ENCODE measurements at regions not wholly inside any gene's neighbourhood (a gene's known extent, or its start where the extent isn't known, plus 50 kb on each side); places are given as distances from the start of the nearest gene placed in this dataset.

- Mint-ChIP-seq H3K27ac (no peak overlapping the region), H3K36me3 (no peaks in the 10 kb centered on the region)
These were observed 50.8 kb upstream of the MYLIP start for GRCh38 chr6:16078064-16078463.

GRCh38 chr6:16069671-16070070 lies 59.2 kb upstream of the MYLIP start:
- H3K4me3 ChIP-seq (ENCODE audit: low read depth, low read length): no peak overlapping the region
- ATAC-seq (ENCODE audit: low read depth in 2 of 2) (no peak), DNase-seq (no peak)
- H3K9me3 Mint-ChIP-seq: no peaks in the 10 kb centered on the region
- H3K9me3 ChIP-seq (ENCODE audit: control insufficient read depth in 2 of 2, low read length in 2 of 2): no peaks in the 10 kb centered on the region
- H3K27me3 ChIP-seq (ENCODE audit: control insufficient read depth, insufficient read depth, low read length): peaks cover 2% of the 10 kb centered on the region
- H3K27ac Mint-ChIP-seq: no peak overlapping the region
- H3K4me3 Mint-ChIP-seq: no peak overlapping the region
- no peak overlapping the region for H3K27ac ChIP-seq (ENCODE audit: insufficient read depth, low read length, poor library complexity, severe bottlenecking)
- H3K27me3 Mint-ChIP-seq: peaks cover 9% of the 10 kb centered on the region
- H3K36me3 Mint-ChIP-seq: no peaks in the 10 kb centered on the region
- H3K4me1 Mint-ChIP-seq: peaks cover 0 to 2% (median 0%) of the 10 kb centered on the region in 4 donors
- H3K36me3 ChIP-seq (ENCODE audit: control insufficient read depth, insufficient read depth, low read length): no peaks in the 10 kb centered on the region
- no peaks in the 10 kb centered on the region for H3K4me1 ChIP-seq (ENCODE audit: control insufficient read depth, insufficient read depth, low read length, poor library complexity, severe bottlenecking)

More at GRCh38 chr6:16078064-16078463, 50.8 kb upstream of the MYLIP start:
- H3K36me3 ChIP-seq (ENCODE audit: control insufficient read depth, insufficient read depth, low read length): no peaks in the 10 kb centered on the region
- no peak overlapping the region for H3K4me3 Mint-ChIP-seq
- DNase-seq (no peak), ATAC-seq (ENCODE audit: low read depth in 2 of 2) (no peak)
- H3K9me3 ChIP-seq (ENCODE audit: control insufficient read depth in 2 of 2, low read length in 2 of 2): no peaks in the 10 kb centered on the region
- no peak overlapping the region for H3K4me3 ChIP-seq (ENCODE audit: low read depth, low read length)
- H3K27me3 ChIP-seq (ENCODE audit: control insufficient read depth, insufficient read depth, low read length): peaks cover 4% of the 10 kb centered on the region
- no peaks in the 10 kb centered on the region for H3K4me1 Mint-ChIP-seq
- H3K27ac ChIP-seq (ENCODE audit: insufficient read depth, low read length, poor library complexity, severe bottlenecking): no peak overlapping the region
- no peaks in the 10 kb centered on the region for H3K4me1 ChIP-seq (ENCODE audit: control insufficient read depth, insufficient read depth, low read length, poor library complexity, severe bottlenecking)
- H3K27me3 Mint-ChIP-seq: peaks cover 10% of the 10 kb centered on the region
- no peaks in the 10 kb centered on the region for H3K9me3 Mint-ChIP-seq

- Mint-ChIP-seq H3K9me3 (no peaks in the 10 kb centered on the region), H3K36me3 (no peaks in the 10 kb centered on the region)
- ATAC-seq (ENCODE audit: low read depth in 2 of 2): no peak
These were observed 59.7 kb upstream of the MYLIP start for GRCh38 chr6:16069222-16069621.

GRCh38 chr6:16067568-16067967 lies 61.3 kb upstream of the MYLIP start:
- ATAC-seq (ENCODE audit: low read depth in 2 of 2): no peak
- H3K4me3 Mint-ChIP-seq: no peak overlapping the region
- H3K9me3 ChIP-seq (ENCODE audit: control insufficient read depth in 2 of 2, low read length in 2 of 2): no peaks in the 10 kb centered on the region
- H3K9me3 Mint-ChIP-seq: no peaks in the 10 kb centered on the region
- no peak overlapping the region for H3K4me3 ChIP-seq (ENCODE audit: low read depth, low read length)
- H3K27ac ChIP-seq (ENCODE audit: insufficient read depth, low read length, poor library complexity, severe bottlenecking): no peak overlapping the region
- H3K27me3 Mint-ChIP-seq: peaks cover 4% of the 10 kb centered on the region
- H3K36me3 Mint-ChIP-seq: no peaks in the 10 kb centered on the region
- no peaks in the 10 kb centered on the region for H3K4me1 ChIP-seq (ENCODE audit: control insufficient read depth, insufficient read depth, low read length, poor library complexity, severe bottlenecking)
- H3K4me1 Mint-ChIP-seq: peaks cover 0 to 2% (median 0%) of the 10 kb centered on the region in 4 donors
- H3K27ac Mint-ChIP-seq: no peak overlapping the region
- H3K36me3 ChIP-seq (ENCODE audit: control insufficient read depth, insufficient read depth, low read length): no peaks in the 10 kb centered on the region
- H3K27me3 ChIP-seq (ENCODE audit: control insufficient read depth, insufficient read depth, low read length): peaks cover 2% of the 10 kb centered on the region
- DNase-seq: no peak

More at GRCh38 chr6:16069222-16069621, 59.7 kb upstream of the MYLIP start:
- no peaks in the 10 kb centered on the region for H3K4me1 ChIP-seq (ENCODE audit: control insufficient read depth, insufficient read depth, low read length, poor library complexity, severe bottlenecking)
- no peak overlapping the region for H3K4me3 ChIP-seq (ENCODE audit: low read depth, low read length)
- H3K4me3 Mint-ChIP-seq: no peak overlapping the region
- no peak for DNase-seq
- H3K27ac Mint-ChIP-seq: no peak overlapping the region
- H3K27ac ChIP-seq (ENCODE audit: insufficient read depth, low read length, poor library complexity, severe bottlenecking): no peak overlapping the region
- peaks cover 9% of the 10 kb centered on the region for H3K27me3 Mint-ChIP-seq
- H3K36me3 ChIP-seq (ENCODE audit: control insufficient read depth, insufficient read depth, low read length): no peaks in the 10 kb centered on the region
- H3K4me1 Mint-ChIP-seq: peaks cover 0 to 2% (median 0%) of the 10 kb centered on the region in 4 donors
- H3K27me3 ChIP-seq (ENCODE audit: control insufficient read depth, insufficient read depth, low read length): peaks cover 2% of the 10 kb centered on the region
- H3K9me3 ChIP-seq (ENCODE audit: control insufficient read depth in 2 of 2, low read length in 2 of 2): no peaks in the 10 kb centered on the region

- ATAC-seq (ENCODE audit: low read depth in 2 of 2) (no peak), DNase-seq (no peak)
- peaks cover 0 to 2% (median 0%) of the 10 kb centered on the region in 4 donors for H3K4me1 Mint-ChIP-seq
- H3K4me3 Mint-ChIP-seq: no peak overlapping the region
- H3K36me3 Mint-ChIP-seq: no peaks in the 10 kb centered on the region
- H3K27me3 Mint-ChIP-seq: peaks cover 4% of the 10 kb centered on the region
- Histone ChIP-seq H3K27ac (ENCODE audit: insufficient read depth, low read length, poor library complexity, severe bottlenecking) (no peak overlapping the region), H3K27me3 (ENCODE audit: control insufficient read depth, insufficient read depth, low read length) (peaks cover 2% of the 10 kb centered on the region), H3K4me3 (ENCODE audit: low read depth, low read length) (no peak overlapping the region), H3K4me1 (ENCODE audit: control insufficient read depth, insufficient read depth, low read length, poor library complexity, severe bottlenecking) (no peaks in the 10 kb centered on the region), H3K36me3 (ENCODE audit: control insufficient read depth, insufficient read depth, low read length) (no peaks in the 10 kb centered on the region), H3K9me3 (ENCODE audit: control insufficient read depth in 2 of 2, low read length in 2 of 2) (no peaks in the 10 kb centered on the region)
- H3K9me3 Mint-ChIP-seq: no peaks in the 10 kb centered on the region
- peak overlapping the region in 1 of 3 donors; percentile 87 for H3K27ac Mint-ChIP-seq
These were observed 64.2 kb upstream of the MYLIP start for GRCh38 chr6:16064671-16065072.

- no peak overlapping the region for H3K27ac ChIP-seq (ENCODE audit: insufficient read depth, low read length, poor library complexity, severe bottlenecking)
- no peaks in the 10 kb centered on the region for H3K9me3 Mint-ChIP-seq
- no peaks in the 10 kb centered on the region for H3K9me3 ChIP-seq (ENCODE audit: control insufficient read depth in 2 of 2, low read length in 2 of 2)
- DNase-seq (no peak), ATAC-seq (ENCODE audit: low read depth in 2 of 2) (no peak)
- H3K27ac Mint-ChIP-seq: no peak overlapping the region
- H3K36me3 Mint-ChIP-seq: no peaks in the 10 kb centered on the region
- no peak overlapping the region for H3K4me3 Mint-ChIP-seq
- no peaks in the 10 kb centered on the region for H3K4me1 ChIP-seq (ENCODE audit: control insufficient read depth, insufficient read depth, low read length, poor library complexity, severe bottlenecking)
- peaks cover 8% of the 10 kb centered on the region for H3K27me3 Mint-ChIP-seq
- H3K36me3 ChIP-seq (ENCODE audit: control insufficient read depth, insufficient read depth, low read length): no peaks in the 10 kb centered on the region
- H3K4me1 Mint-ChIP-seq: peaks cover 0 to 2% (median 0%) of the 10 kb centered on the region in 4 donors
- no peak overlapping the region for H3K4me3 ChIP-seq (ENCODE audit: low read depth, low read length)
- peaks cover 2% of the 10 kb centered on the region for H3K27me3 ChIP-seq (ENCODE audit: control insufficient read depth, insufficient read depth, low read length)
These were observed 65.3 kb upstream of the MYLIP start for GRCh38 chr6:16063580-16063979.

GRCh38 chr6:16061818-16062217 lies 67.1 kb upstream of the MYLIP start:
- Histone ChIP-seq H3K36me3 (ENCODE audit: control insufficient read depth, insufficient read depth, low read length) (no peaks in the 10 kb centered on the region), H3K27me3 (ENCODE audit: control insufficient read depth, insufficient read depth, low read length) (peaks cover 2% of the 10 kb centered on the region), H3K4me1 (ENCODE audit: control insufficient read depth, insufficient read depth, low read length, poor library complexity, severe bottlenecking) (no peaks in the 10 kb centered on the region), H3K9me3 (ENCODE audit: control insufficient read depth in 2 of 2, low read length in 2 of 2) (no peaks in the 10 kb centered on the region), H3K27ac (ENCODE audit: insufficient read depth, low read length, poor library complexity, severe bottlenecking) (no peak overlapping the region), H3K4me3 (ENCODE audit: low read depth, low read length) (no peak overlapping the region)
- H3K4me1 Mint-ChIP-seq: peaks cover 0 to 2% (median 0%) of the 10 kb centered on the region in 4 donors
- no peak for ATAC-seq (ENCODE audit: low read depth in 2 of 2)
- no peak overlapping the region for H3K4me3 Mint-ChIP-seq
- H3K9me3 Mint-ChIP-seq: no peaks in the 10 kb centered on the region
- H3K27ac Mint-ChIP-seq: no peak overlapping the region
- no peaks in the 10 kb centered on the region for H3K36me3 Mint-ChIP-seq
- peaks cover 8% of the 10 kb centered on the region for H3K27me3 Mint-ChIP-seq
- no peak for DNase-seq

GRCh38 chr6:16060039-16060438 lies 68.8 kb upstream of the MYLIP start:
- Histone ChIP-seq H3K4me1 (ENCODE audit: control insufficient read depth, insufficient read depth, low read length, poor library complexity, severe bottlenecking) (no peaks in the 10 kb centered on the region), H3K27ac (ENCODE audit: insufficient read depth, low read length, poor library complexity, severe bottlenecking) (no peak overlapping the region), H3K9me3 (ENCODE audit: control insufficient read depth in 2 of 2, low read length in 2 of 2) (no peaks in the 10 kb centered on the region), H3K4me3 (ENCODE audit: low read depth, low read length) (no peak overlapping the region), H3K27me3 (ENCODE audit: control insufficient read depth, insufficient read depth, low read length) (no peaks in the 10 kb centered on the region), H3K36me3 (ENCODE audit: control insufficient read depth, insufficient read depth, low read length) (no peaks in the 10 kb centered on the region)
- Mint-ChIP-seq H3K36me3 (no peaks in the 10 kb centered on the region), H3K4me1 (peaks cover 0 to 2% (median 0%) of the 10 kb centered on the region in 4 donors), H3K9me3 (no peaks in the 10 kb centered on the region), H3K27ac (no peak overlapping the region), H3K27me3 (peaks cover 4% of the 10 kb centered on the region), H3K4me3 (no peak overlapping the region)
- ATAC-seq (ENCODE audit: low read depth in 2 of 2) (no peak), DNase-seq (no peak)
